Stimulated activated CD4-positive, alpha-beta T cell treated with anti-CD3 and anti-CD28 coated beads, Interleukin-2, amount 100 ng/mL, for 48 hours (primary cell): ENCODE measurements at regions not wholly inside any gene's neighbourhood (a gene's known extent, or its start where the extent isn't known, plus 50 kb on each side); places are given as distances from the start of the nearest gene placed in this dataset.

Experiments used
- DNase-seq, 2 donors: peaks; one replicate each; pipeline ENCODE4 v3.0.0-alpha.2; 2020

- no peak for DNase-seq
Measured at GRCh38 chr4:36841583-36842326, 402.8 kb upstream of the NWD2 start.

GRCh38 chr4:36844448-36844847 is 400.1 kb upstream of the NWD2 start:
- DNase-seq, result no peak

DNA sequence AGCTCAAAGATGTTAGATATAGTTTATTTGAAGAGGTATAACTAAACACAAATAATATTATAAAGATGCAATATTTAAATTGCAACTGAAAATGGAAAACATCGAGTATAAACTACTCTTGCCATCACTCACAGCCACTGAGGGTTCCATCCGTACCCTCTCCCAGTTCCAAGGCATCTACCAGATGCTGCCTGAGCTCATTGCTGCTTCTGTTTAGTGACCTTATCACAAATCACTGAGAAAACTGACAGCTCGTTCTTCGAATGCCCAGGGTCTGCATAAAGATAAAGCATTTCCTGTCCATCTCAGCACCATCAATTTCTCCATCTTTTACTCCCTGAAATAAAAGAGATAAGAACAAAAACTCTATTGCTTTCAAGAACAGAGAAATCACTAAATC is 391.7 kb upstream of the NWD2 start:
- no peak for DNase-seq

DNA sequence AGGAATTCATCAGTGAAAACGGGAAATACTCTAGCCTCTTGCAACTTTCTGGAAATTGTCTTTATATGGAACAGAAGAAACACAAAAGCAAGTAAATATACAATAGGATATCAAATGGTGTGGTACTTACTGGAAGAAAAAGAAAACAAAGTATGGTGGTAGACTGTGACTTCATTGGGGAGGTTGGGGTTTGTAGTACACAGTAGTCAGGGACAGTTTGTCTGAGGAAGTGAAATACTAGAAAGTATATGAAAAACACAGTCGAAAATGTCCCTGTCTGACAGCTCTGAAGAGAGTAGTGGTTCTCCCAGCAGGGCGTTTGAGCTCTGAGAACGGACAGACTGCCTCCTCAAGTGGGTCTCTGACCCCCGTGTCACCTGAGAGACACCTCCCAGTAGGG is 390.0 kb upstream of the NWD2 start:
- no peak for DNase-seq

- no peak for DNase-seq
Measured at GRCh38 chr4:36863601-36864000, 380.9 kb upstream of the NWD2 start.

DNA sequence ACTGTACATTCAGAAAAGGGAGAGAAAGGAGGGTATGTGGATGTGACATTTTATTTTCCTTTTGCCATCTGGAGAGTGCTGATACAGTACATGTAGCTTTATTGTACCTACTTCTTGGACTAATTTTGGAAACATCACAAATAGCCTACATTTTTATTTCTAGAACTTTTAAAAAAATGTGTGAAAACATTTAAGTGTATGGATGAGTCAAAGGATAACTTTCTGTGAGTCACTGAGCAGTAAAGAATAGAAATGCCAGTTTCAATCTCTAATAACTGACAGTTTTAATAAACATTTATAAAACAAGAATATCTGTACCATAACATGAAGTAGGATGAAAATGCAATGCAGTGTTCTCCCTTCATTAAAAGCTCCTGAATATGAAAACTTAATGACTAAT is 374.4 kb upstream of the NWD2 start:
- no peak for DNase-seq

- no peak for DNase-seq
Measured at GRCh38 chr4:36872679-36873078, 371.9 kb upstream of the NWD2 start.

DNA sequence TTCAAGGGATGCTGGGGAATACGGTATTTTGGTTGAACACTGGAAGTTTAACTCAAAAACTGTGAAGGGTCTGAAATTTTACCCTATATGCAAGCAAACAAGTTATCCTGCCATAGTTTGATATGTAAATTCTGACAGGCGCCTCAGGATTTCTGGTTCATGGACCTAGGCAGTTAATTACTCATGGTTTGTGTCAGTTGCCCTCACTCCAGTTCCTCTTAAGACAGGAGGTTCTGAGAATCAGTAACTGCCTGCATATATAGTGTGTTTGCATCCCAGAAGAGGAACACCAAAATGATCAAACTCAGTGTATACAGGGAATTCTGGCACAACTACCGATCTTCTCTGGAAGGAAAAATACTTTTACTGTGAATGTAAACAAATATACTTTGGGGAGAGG is 360.4 kb upstream of the NWD2 start:
- DNase-seq, result no peak

DNA sequence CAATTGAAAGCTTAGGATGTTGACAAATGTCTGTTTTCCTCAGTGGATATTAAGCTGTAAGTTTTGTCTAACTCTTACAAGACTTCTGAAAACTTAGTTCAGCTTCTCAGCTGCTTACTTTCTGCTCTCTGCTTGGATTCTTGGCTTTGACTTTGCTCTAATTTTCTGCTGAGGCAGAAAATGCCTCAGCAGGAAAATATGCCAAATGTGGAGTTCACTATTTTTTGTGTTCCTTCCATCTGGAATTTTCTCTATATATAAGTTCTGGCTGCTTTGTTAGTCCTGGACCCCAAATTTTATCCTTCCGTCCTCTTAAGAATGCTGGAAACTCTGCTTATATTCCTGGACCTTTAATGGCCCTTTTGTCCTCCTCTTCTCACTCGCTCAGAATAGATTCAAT is 352.6 kb upstream of the NWD2 start:
- no peak for DNase-seq

DNA sequence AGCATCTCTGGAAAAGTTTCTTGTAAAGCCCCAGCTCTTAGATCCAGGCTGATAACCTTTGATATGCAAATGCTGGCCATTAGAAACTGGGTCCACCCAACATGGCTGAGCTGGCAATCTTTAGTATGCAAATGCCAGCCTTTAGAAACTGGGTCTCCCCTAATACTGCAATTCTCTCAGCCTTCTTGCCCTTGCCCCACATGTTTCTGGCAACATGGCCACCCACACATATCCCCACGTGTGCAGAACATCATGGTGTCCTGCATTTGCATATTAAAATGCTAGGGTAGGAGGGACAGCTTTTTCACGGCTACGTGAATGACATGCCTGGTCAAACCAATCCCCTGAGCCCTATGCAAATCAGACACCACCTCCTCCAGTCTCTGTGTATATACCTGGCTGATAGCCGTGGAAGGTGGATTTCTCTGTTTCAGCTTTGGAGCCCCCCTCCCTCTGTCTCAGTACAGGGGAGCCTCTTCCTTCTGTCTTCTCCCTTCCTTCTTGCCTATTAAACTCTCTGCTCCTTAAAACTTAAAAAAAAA is 344.0 kb upstream of the NWD2 start:
- DNase-seq, result no peak

DNA sequence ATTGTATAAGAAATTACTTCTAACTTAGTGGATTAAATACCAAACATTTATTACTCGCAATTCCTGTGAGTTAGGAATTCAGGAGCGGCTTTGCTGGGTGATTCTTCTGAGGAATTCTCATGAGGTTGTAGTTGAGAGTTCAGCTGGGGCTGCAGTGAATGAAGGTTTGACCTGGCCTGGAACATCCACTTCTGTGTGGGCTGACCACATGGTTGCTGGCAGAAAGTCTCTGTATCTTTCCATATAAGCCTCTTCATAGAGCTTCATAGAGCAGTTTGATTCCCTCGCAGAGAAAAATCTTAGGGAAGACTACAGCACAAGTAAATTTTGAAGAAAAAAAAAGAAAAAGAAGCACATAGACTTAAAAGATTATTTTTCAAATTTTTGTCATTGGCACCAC is 339.7 kb upstream of the NWD2 start:
- no peak for DNase-seq

DNA sequence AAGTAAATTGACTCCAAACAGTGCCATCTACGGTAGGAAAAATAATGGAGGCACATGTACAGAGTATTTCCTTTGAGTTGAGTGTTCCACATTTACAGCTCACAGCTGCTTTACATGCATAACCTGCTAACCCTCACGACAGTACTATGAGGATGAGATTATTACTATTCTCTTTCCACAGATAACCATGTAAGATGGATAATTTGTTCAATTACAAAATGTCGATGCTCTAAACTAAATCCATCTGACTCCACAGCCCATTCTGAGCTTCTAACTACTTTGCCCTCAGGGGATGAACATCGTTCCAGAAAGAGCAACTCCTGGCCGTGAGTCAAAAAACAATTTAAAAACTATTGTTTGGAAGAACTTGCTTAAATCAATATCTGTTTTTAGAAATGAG is 330.4 kb upstream of the NWD2 start:
- DNase-seq, result no peak

GRCh38 chr4:36915717-36916116 is 328.8 kb upstream of the NWD2 start:
- DNase-seq, result no peak

- no peak for DNase-seq
Measured at GRCh38 chr4:36917413-36917812, 327.1 kb upstream of the NWD2 start.

DNA sequence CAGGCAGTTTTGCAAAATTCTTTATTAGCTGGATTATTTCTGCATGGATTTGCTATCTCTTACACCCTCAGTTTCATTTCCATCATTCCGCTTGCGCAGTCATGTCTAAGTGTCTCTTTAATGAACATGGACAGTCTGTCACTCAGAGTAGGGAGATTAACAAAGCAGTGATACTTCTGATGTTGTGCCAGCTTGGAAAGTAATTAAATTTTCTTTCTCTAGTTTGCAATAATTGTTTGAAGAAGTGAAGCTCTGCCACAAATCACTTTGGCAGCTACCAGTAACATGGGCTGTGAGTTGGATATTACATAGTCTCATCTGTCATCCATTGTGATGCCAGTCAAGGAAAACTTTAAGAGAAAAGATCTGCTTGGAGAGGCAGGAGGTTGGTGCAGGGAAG is 324.8 kb upstream of the NWD2 start:
- no peak for DNase-seq

GRCh38 chr4:36921476-36922216 is 322.9 kb upstream of the NWD2 start:
- DNase-seq, result no peak

DNA sequence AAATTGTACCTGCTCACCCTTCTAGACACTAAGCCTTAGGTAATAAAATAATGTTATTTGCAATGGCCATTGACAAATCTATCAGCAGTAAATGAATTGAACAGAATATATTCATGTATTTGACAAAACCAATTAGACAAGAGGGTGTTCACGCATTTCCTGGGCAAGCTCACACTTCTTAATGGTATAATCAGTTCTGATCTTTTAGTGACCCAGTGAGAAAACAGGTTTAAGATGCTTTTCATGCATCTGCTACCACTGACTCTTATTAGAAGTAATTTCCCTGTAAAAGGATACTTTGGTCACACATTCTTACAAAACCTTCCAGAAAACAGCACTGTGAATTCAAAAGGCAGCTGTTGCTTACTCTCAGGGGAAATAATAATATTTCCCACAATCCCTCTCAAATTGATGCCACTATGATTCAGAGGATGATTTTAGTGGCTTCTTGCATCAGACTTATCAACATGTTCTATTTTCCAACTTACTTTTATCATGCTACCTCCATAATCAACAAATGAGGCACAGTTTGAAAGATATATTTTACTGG is 313.9 kb upstream of the NWD2 start:
- DNase-seq, result no peak

DNA sequence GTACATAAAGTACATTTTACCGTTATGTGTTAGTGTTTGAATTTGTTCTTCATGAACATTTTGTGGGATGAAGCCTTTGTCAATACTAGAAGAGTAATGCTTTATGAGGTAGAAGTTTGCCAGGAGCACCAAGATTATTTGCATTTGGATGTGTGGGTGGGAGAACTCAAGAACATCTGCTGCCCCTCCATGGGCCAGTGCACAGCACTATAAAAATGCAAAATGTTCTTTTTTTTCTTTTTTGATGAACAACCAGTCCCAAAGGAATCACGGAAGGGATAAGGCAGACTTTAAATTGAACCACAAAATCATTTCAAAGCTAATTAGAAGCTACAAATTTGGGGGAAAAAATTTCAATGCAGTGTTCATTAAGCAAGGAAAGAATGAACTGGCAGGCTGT is 300.3 kb upstream of the NWD2 start:
- DNase-seq, result no peak

DNA sequence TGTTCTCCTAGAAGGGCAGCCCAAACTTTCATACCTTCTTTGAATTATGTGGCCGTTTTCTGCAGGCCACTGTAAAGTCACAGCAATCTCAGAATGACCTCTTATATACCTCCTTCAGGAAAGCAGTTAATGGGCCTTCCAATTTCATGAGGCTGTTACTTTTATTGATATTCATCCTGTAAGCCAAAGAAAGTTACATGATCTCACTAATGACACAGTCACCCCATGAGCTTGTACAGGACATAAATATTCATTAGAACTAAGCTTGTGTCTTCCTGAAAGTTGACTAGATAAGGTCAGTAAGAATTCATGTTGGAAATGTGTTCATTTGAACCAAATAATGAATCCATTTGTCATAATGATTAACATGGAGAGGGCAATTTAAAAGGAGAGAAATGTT is 283.1 kb upstream of the NWD2 start:
- no peak for DNase-seq

DNA sequence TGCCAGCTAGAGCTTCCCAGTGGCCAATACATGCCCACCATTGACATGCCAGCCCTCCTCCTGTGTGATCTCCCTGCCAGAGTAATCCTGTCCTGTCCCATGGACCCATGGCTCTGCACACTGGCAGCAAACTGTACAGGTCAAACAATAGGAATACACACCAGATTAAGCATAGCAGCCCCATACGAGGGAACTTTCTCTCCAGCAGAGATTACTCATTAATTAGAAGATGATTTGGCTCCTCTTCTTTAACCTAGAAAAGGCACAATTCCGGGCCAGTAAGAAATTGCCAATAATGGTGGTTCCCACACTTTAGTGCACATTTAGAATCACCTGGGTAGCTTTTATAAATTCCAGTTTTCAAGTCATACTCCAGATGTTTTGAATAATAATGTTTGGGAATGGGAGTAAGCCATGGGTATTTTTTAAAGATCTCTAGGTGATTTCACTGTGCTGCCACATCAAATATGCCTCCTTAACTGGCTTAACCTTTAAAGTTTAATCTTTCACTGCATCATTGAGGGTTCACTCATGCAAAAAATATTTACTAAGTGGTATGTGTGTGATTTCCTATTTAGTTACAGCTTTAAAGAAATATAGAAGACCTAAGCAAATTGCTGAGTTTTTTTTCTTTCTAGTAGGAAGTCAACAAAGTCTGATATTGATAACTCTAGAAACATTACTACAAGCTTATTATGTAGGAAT is 277.6 kb upstream of the NWD2 start:
- DNase-seq, result no peak

DNA sequence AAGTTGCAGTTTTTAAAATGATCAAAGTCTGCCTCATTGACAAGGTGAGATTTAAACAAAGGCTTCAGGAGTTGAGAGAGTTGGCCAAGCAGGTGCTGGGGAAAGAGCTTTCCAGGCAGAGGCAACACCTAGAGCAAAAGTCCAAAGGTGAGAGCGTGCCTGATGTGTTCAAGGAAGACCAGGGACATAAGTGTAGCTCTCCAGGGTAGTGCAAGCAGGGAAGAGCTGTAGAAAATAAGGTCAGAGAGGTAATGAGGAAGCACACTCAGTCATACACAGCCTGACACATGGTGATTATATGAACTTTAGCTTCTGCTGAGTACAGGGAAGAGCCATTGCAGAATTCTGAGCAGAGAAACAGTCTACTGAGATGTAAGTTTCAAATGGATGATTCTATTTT is 265.0 kb upstream of the NWD2 start:
- no peak for DNase-seq

DNA sequence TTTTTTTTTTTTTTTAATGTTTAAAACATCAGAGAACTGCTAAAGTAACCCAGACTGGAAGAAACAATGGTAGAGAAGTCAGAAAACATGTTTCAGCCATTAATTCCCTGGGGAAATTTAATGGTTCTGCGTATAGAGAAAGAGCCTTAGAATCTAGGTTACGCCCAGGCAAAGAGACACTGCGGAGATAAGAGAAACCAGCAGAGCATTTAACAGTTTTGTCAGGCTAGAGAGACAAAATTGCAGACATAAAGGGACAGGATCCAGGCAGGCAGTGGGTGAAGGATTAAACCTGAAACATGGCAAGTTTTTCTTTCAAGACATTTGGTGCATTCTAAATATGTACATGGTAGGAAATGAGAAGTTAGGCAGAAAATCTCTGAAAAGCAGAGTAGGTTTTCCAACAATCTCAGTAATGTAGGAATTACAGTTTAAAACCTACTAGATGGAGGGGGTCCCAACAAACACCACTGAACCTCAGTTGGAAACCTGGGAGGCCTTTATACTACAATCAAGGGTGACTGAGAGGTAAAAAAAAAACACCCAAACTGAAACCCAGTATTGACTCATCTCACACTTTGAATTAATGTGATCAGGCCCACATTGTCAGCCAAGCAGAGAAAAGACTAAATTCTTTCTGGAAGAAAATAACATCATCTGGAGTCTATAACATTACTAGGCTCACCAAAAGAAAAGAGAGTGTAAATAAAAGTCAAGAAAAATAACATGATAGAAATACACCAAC is 254.2 kb upstream of the NWD2 start:
- DNase-seq, result no peak

DNA sequence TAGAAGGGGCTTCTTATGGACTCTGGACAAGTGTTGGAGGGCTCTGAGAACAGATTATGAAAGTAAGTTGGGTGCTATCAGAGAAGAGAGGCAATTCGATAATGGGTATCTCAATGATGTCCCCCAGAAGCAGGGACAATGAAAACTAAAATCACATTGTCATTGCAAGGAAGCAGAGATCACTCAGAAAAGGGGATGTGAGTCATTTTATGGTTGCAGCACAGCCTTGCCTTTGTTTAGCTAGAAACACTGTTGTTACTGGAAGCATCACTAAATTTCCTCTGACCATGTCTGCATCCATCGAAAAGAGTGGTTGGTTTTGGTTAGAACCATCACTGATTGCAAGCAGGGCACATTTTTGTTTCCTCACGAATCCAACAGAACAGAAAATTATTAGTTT is 246.8 kb upstream of the NWD2 start:
- DNase-seq, result no peak
